ENCODE measurements at regions not wholly inside any gene's neighbourhood (a gene's known extent, or its start where the extent isn't known, plus 50 kb on each side); places are given as distances from the start of the nearest gene placed in this dataset.

GRCh38 chr1:17908945-17909344 lies 153.8 kb downstream of the ACTL8 start:
- no peak for DNase-seq
- Histone ChIP-seq H3K4me3 (no peak overlapping the region), H3K9me3 (no peaks in the 10 kb centered on the region), H3K4me1 (ENCODE audit: low read depth) (no peaks in the 10 kb centered on the region), H3K36me3 (ENCODE audit: low read depth) (no peaks in the 10 kb centered on the region)
- no peak for TF ChIP-seq CTCF (IDR thresholded peaks at IDR 0.05)
- ATAC-seq, result no peak
- intact Hi-C loops (cut with DNase I, micrococcal nuclease), result no loop called here

GRCh38 chr1:17909634-17910033 lies 154.5 kb downstream of the ACTL8 start:
- intact Hi-C loops (cut with DNase I, micrococcal nuclease), result no loop called here
- peak in 1 of 3 donors; percentile 17 for DNase-seq
- Histone ChIP-seq H3K4me3 (no peak overlapping the region), H3K4me1 (ENCODE audit: low read depth) (no peaks in the 10 kb centered on the region), H3K9me3 (no peaks in the 10 kb centered on the region), H3K36me3 (ENCODE audit: low read depth) (no peaks in the 10 kb centered on the region)
- no peak for TF ChIP-seq CTCF (IDR thresholded peaks at IDR 0.05)
- peak; percentile 19 for ATAC-seq

- intact Hi-C loops (cut with DNase I, micrococcal nuclease), result no loop called here
- H3K36me3 ChIP-seq (ENCODE audit: low read depth), result no peaks in the 10 kb centered on the region
- ATAC-seq, result no peak
- TF ChIP-seq CTCF (IDR thresholded peaks at IDR 0.05), result no peak
- no peaks in the 10 kb centered on the region for H3K4me1 ChIP-seq (ENCODE audit: low read depth)
- no peak overlapping the region for H3K4me3 ChIP-seq
- H3K9me3 ChIP-seq, result no peaks in the 10 kb centered on the region
- DNase-seq, result no peak
These were observed 156.7 kb downstream of the ACTL8 start for GRCh38 chr1:17911791-17912190.

GRCh38 chr1:17912491-17912890 lies 157.4 kb downstream of the ACTL8 start:
- intact Hi-C loops (cut with DNase I, micrococcal nuclease), result no loop called here
- H3K9me3 ChIP-seq, result no peaks in the 10 kb centered on the region
- H3K4me1 ChIP-seq (ENCODE audit: low read depth), result no peaks in the 10 kb centered on the region
- H3K36me3 ChIP-seq (ENCODE audit: low read depth), result no peaks in the 10 kb centered on the region
- ATAC-seq (no peak), DNase-seq (no peak)
- no peak overlapping the region for H3K4me3 ChIP-seq
- no peak for TF ChIP-seq CTCF (IDR thresholded peaks at IDR 0.05)

- intact Hi-C loops (cut with DNase I, micrococcal nuclease), result no loop called here
These were observed 158.4 kb downstream of the ACTL8 start for GRCh38 chr1:17913326-17914115.

More at GRCh38 chr1:17913326-17914115, 158.4 kb downstream of the ACTL8 start:
- Histone ChIP-seq H3K4me1 (ENCODE audit: low read depth) (no peaks in the 10 kb centered on the region), H3K9me3 (no peaks in the 10 kb centered on the region), H3K36me3 (ENCODE audit: low read depth) (no peaks in the 10 kb centered on the region), H3K4me3 (no peak overlapping the region)
- ATAC-seq (no peak), DNase-seq (no peak)
- TF ChIP-seq CTCF (IDR thresholded peaks at IDR 0.05), result no peak
